ENCODE measurements at regions not wholly inside any gene's neighbourhood (a gene's known extent, or its start where the extent isn't known, plus 50 kb on each side); places are given as distances from the start of the nearest gene placed in this dataset.

DNA sequence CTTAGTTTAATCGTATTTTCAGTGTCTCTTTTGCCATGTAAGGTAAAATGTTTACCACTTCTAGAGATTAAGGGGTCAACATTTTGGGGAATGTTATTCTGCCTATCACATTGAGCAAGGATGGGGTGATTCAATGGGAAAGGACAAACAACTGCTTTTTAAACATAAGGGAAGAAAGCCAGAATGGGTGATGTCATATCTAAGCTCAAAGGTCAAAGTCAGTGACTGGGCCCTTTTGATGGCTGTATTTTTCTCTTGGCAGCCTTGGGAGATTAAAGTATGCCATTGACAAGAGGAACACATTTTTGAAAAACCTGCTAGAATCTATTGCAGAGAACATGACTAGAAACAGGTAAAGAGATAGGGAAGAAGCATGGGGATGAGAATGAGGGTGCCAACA lies 477.3 kb upstream of the IRAK1BP1 start:
- no peak for TF ChIP-seq POLR2AphosphoS5 (IDR thresholded peaks at IDR 0.05; ENCODE audit: low read depth)
- TF ChIP-seq, protein P1, sequence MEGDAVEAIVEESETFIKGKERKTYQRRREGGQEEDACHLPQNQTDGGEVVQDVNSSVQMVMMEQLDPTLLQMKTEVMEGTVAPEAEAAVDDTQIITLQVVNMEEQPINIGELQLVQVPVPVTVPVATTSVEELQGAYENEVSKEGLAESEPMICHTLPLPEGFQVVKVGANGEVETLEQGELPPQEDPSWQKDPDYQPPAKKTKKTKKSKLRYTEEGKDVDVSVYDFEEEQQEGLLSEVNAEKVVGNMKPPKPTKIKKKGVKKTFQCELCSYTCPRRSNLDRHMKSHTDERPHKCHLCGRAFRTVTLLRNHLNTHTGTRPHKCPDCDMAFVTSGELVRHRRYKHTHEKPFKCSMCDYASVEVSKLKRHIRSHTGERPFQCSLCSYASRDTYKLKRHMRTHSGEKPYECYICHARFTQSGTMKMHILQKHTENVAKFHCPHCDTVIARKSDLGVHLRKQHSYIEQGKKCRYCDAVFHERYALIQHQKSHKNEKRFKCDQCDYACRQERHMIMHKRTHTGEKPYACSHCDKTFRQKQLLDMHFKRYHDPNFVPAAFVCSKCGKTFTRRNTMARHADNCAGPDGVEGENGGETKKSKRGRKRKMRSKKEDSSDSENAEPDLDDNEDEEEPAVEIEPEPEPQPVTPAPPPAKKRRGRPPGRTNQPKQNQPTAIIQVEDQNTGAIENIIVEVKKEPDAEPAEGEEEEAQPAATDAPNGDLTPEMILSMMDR (IDR thresholded peaks at IDR 0.05; ENCODE audit: insufficient read depth, low read length) = no peak
- TF ChIP-seq, protein P2, sequence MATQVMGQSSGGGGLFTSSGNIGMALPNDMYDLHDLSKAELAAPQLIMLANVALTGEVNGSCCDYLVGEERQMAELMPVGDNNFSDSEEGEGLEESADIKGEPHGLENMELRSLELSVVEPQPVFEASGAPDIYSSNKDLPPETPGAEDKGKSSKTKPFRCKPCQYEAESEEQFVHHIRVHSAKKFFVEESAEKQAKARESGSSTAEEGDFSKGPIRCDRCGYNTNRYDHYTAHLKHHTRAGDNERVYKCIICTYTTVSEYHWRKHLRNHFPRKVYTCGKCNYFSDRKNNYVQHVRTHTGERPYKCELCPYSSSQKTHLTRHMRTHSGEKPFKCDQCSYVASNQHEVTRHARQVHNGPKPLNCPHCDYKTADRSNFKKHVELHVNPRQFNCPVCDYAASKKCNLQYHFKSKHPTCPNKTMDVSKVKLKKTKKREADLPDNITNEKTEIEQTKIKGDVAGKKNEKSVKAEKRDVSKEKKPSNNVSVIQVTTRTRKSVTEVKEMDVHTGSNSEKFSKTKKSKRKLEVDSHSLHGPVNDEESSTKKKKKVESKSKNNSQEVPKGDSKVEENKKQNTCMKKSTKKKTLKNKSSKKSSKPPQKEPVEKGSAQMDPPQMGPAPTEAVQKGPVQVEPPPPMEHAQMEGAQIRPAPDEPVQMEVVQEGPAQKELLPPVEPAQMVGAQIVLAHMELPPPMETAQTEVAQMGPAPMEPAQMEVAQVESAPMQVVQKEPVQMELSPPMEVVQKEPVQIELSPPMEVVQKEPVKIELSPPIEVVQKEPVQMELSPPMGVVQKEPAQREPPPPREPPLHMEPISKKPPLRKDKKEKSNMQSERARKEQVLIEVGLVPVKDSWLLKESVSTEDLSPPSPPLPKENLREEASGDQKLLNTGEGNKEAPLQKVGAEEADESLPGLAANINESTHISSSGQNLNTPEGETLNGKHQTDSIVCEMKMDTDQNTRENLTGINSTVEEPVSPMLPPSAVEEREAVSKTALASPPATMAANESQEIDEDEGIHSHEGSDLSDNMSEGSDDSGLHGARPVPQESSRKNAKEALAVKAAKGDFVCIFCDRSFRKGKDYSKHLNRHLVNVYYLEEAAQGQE (IDR thresholded peaks at IDR 0.05; ENCODE audit: insufficient replicate concordance, low read depth) = no peak
- TF ChIP-seq GABPA (IDR thresholded peaks at IDR 0.05; ENCODE audit: low read depth) = no peak
- no peak for TF ChIP-seq SPI1 (IDR thresholded peaks at IDR 0.05; ENCODE audit: borderline replicate concordance, low read depth)
